Effector memory CD4-positive, alpha-beta T cell (primary cell): ENCODE measurements at regions not wholly inside any gene's neighbourhood (a gene's known extent, or its start where the extent isn't known, plus 50 kb on each side); places are given as distances from the start of the nearest gene placed in this dataset.
"Not testable (repeated sequence)": the region's sequence is repeated elsewhere in the genome, so short reads cannot be mapped to it uniquely, and the experiment has no call there.

ENCODE experiments used
- DNase-seq, 3 donors: peaks; one replicate each; pipeline ENCODE4 v3.0.0-alpha.2; 2020
- H3K27ac ChIP-seq: 2 replicates; pipeline ENCODE4 v1.7.0; 2013; ENCODE audit warnings: mild to moderate bottlenecking, low read length, moderate library complexity; ENCODE audit not compliant: insufficient read depth, poor library complexity, severe bottlenecking
- H3K27me3 ChIP-seq: replicated peaks from 2 replicates; pipeline ENCODE4 v1.7.0; 2013; ENCODE audit warnings: mild to moderate bottlenecking, low read length; ENCODE audit not compliant: insufficient read depth, control insufficient read depth, poor library complexity, severe bottlenecking
- H3K36me3 ChIP-seq: 2 replicates; pipeline ENCODE4 v1.7.0; 2013; ENCODE audit warnings: mild to moderate bottlenecking, low read length, moderate library complexity; ENCODE audit not compliant: control insufficient read depth, insufficient read depth
- H3K4me1 ChIP-seq: 2 replicates; pipeline ENCODE4 v1.7.0; 2013; ENCODE audit warnings: low read length, mild to moderate bottlenecking; ENCODE audit not compliant: control insufficient read depth, insufficient read depth, poor library complexity, severe bottlenecking
- H3K4me3 ChIP-seq: 2 replicates; pipeline ENCODE4 v1.7.0; 2013; ENCODE audit warnings: low read length, low read depth, mild to moderate bottlenecking; ENCODE audit not compliant: insufficient read depth, poor library complexity, severe bottlenecking
- H3K9me3 ChIP-seq: 2 replicates; pipeline ENCODE4 v1.7.0; 2013; ENCODE audit warnings: mild to moderate bottlenecking, low read length, moderate library complexity; ENCODE audit not compliant: control insufficient read depth

DNA sequence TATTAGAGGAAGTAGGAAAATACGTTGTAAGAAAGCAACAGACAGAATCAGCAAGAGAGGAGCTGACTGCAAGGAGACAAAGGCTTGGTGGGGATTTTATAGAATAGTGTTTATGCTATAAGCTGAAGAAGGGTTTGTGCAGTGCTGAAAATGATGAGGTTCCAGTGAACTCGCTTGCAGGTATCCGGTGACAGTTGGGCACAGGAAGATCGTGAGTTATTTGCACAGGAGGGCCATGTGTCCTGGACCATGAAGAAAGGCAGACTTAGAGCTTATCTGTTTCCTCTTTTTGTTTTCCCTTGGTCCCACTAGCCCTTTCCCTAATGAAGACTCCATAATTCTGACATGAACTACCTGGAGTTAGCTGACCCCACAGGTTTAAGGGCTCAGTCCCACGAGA, 61.4 kb downstream of the NXNL2 start:
- DNase-seq, result no peak
- no peak overlapping the region for H3K4me3 ChIP-seq
- no peaks in the 10 kb centered on the region for H3K27me3 ChIP-seq
- no peaks in the 10 kb centered on the region for H3K9me3 ChIP-seq
- no peaks in the 10 kb centered on the region for H3K36me3 ChIP-seq
- no peaks in the 10 kb centered on the region for H3K4me1 ChIP-seq
- no peak overlapping the region for H3K27ac ChIP-seq

GRCh38 chr9:88604836-88605511, 70.0 kb downstream of the NXNL2 start:
- H3K27ac ChIP-seq, result no peak overlapping the region
- no peaks in the 10 kb centered on the region for H3K4me1 ChIP-seq
- H3K9me3 ChIP-seq, result no peaks in the 10 kb centered on the region
- no peak overlapping the region for H3K4me3 ChIP-seq
- H3K36me3 ChIP-seq, result no peaks in the 10 kb centered on the region
- no peaks in the 10 kb centered on the region for H3K27me3 ChIP-seq
- no peak for DNase-seq

DNA sequence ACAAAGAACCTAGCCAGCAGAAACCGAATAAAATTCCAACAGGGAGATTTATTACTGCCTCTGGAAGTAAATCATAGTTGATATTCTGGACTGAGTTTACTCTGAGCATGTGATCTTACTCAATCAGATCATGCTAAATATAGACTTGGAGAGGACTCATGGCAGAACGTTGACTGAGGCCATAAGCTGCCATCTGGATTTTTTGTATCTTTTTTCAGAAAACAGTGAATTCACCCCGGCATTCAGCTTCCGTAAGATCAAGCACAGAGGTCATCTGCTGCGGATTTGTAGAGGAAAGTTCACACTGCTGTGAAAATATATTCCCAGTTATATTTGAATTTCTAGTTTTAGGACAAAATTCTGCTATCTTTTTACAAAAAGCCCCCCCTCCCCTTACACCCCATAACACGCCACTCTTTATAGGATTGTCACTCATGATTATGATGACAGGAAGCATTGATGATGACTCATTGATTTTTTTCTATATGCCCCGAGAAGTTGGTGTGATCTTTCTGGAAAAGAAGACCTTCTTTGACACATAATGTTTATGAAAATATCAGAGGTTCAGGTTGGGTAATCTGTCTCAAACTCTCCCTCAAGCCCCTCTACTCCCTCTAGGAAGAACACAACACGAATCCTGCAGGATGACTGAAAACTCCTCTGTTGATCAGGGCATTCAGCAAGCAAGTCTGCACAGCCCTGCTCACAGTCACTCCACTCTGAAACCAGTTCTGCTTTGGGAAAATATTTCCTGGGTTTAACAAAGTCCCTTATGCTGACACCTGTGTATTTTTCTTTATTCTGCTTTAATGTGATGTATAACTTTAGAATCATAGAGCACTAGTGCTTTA, 70.8 kb downstream of the NXNL2 start:
- H3K27me3 ChIP-seq, result no peaks in the 10 kb centered on the region
- no peak overlapping the region for H3K4me3 ChIP-seq
- no peaks in the 10 kb centered on the region for H3K36me3 ChIP-seq
- H3K9me3 ChIP-seq, result no peaks in the 10 kb centered on the region
- DNase-seq, result no peak
- no peak overlapping the region for H3K27ac ChIP-seq
- no peaks in the 10 kb centered on the region for H3K4me1 ChIP-seq

- DNase-seq, result no peak
- H3K27ac ChIP-seq, result no peak overlapping the region
- H3K27me3 ChIP-seq, result no peaks in the 10 kb centered on the region
- H3K9me3 ChIP-seq, result no peaks in the 10 kb centered on the region
- no peak overlapping the region for H3K4me3 ChIP-seq
- no peaks in the 10 kb centered on the region for H3K36me3 ChIP-seq
- H3K4me1 ChIP-seq, result no peaks in the 10 kb centered on the region
These were observed 79.4 kb downstream of the NXNL2 start for GRCh38 chr9:88614359-88614758.

DNA sequence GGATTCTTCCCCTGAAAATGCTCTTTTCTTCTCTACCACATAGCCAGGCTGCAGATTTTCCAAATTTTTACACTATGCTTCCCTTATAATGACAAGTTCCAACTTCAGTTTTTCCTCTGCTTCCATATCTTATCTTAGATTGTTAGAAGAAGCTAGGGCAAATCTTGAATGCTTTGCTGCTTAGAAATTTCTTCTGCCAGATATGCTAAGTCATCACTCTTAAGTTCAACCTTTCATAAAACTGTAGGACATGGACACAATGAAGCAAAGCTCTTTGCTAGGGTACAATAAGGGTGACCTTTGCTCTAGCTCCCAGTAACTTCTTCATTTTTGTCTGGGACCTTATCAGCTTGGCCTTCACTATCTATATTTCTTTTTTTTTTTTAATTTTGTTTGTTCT, 88.7 kb downstream of the NXNL2 start:
- Histone ChIP-seq H3K36me3 (no peaks in the 10 kb centered on the region), H3K4me3 (no peak overlapping the region), H3K27ac (no peak overlapping the region), H3K9me3 (no peaks in the 10 kb centered on the region), H3K4me1 (no peaks in the 10 kb centered on the region), H3K27me3 (no peaks in the 10 kb centered on the region)
- DNase-seq, result no peak

- Histone ChIP-seq H3K27ac (no peak overlapping the region), H3K27me3 (no peaks in the 10 kb centered on the region)
These were observed 93.1 kb downstream of the NXNL2 start for GRCh38 chr9:88628114-88628513.

GRCh38 chr9:88628811-88629210, 93.8 kb downstream of the NXNL2 start:
- no peak for DNase-seq
- Histone ChIP-seq H3K4me1 (no peaks in the 10 kb centered on the region), H3K36me3 (no peaks in the 10 kb centered on the region)

More at GRCh38 chr9:88628114-88628513, 93.1 kb downstream of the NXNL2 start:
- Histone ChIP-seq H3K9me3 (no peaks in the 10 kb centered on the region), H3K36me3 (no peaks in the 10 kb centered on the region), H3K4me1 (no peaks in the 10 kb centered on the region), H3K4me3 (no peak overlapping the region)
- no peak for DNase-seq

DNA sequence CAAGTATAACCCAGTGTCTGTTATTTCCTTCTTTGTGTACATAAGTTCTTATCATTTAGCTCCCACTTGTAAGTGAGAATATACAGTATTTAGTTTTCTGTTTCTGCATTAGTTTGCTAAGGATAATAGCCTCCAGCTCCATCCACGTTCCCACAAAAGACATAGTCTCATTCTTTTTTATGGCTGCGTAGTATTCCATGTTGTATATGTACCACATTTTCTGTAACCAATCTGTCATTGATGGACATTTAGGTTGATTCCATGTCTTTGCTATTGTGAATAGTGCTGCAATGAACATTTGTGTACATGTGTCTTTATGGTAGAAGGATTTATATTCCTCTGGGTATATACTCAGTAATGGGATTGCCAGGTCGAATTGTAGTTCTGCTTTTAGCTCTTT, 95.6 kb downstream of the NXNL2 start:
- not testable (repeated sequence) for H3K27me3 ChIP-seq, H3K4me3 ChIP-seq, H3K27ac ChIP-seq, H3K4me1 ChIP-seq, DNase-seq, H3K9me3 ChIP-seq, H3K36me3 ChIP-seq

More at GRCh38 chr9:88628811-88629210, 93.8 kb downstream of the NXNL2 start:
- Histone ChIP-seq H3K9me3 (no peaks in the 10 kb centered on the region), H3K27me3 (no peaks in the 10 kb centered on the region), H3K27ac (no peak overlapping the region), H3K4me3 (no peak overlapping the region)

DNA sequence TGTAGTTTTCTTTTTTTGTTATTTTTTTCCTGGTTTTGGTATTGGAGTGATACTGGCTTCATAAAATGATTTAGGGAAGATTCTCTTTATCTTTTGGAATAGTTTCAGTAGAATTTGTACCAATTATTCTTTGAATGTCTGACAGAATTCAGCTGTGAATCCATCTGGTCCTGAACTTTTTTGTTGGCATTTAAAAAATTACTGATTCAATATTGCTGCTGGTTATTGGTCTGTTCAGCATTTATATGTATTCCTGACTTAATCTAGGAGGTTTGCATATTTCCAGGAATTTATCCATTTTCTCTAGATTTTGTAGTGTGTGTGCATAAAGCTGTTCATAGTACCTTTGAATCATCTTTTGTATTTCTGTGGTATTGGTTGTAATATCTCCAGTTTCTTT, 100.2 kb downstream of the NXNL2 start:
- H3K27ac ChIP-seq, result no peak overlapping the region
- DNase-seq, result no peak
- H3K36me3 ChIP-seq, result no peaks in the 10 kb centered on the region
- H3K27me3 ChIP-seq, result no peaks in the 10 kb centered on the region
- H3K4me3 ChIP-seq, result no peak overlapping the region
- no peaks in the 10 kb centered on the region for H3K9me3 ChIP-seq
- no peaks in the 10 kb centered on the region for H3K4me1 ChIP-seq

- H3K4me3 ChIP-seq, result no peak overlapping the region
- no peaks in the 10 kb centered on the region for H3K36me3 ChIP-seq
- no peak overlapping the region for H3K27ac ChIP-seq
- no peaks in the 10 kb centered on the region for H3K27me3 ChIP-seq
- H3K4me1 ChIP-seq, result no peaks in the 10 kb centered on the region
- H3K9me3 ChIP-seq, result no peaks in the 10 kb centered on the region
- no peak for DNase-seq
These were observed 106.7 kb downstream of the NXNL2 start for GRCh38 chr9:88641456-88642240.
